NCI-H2081 (cell line): ENCODE measurements at regions not wholly inside any gene's neighbourhood (a gene's known extent, or its start where the extent isn't known, plus 50 kb on each side); places are given as distances from the start of the nearest gene placed in this dataset.

Experiments used
- DNase-seq, 2 experiments: peaks; one replicate each; lab custom pipeline; 2025; lab: John Stamatoyannopoulos, UW

DNA sequence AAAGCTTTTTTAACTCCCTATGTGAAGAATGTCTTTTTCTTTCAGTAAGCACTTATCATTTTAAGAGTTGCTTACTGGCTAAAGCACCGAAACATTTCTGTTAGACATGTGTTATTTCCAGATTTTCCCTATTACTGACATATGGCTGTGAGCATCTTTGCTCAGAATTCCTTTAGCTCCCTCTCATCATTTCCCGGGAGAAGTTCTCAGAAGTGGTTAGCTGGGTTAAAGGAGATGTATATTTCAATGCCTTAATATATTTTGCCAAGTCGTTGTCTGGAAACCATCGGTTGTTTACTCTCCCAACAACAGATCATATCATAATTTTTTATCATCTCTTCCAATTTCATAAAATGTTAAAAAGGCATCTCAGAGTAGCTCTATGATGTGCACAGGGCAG lies 396.5 kb downstream of the OCA2 start:
- DNase-seq: no peak

DNA sequence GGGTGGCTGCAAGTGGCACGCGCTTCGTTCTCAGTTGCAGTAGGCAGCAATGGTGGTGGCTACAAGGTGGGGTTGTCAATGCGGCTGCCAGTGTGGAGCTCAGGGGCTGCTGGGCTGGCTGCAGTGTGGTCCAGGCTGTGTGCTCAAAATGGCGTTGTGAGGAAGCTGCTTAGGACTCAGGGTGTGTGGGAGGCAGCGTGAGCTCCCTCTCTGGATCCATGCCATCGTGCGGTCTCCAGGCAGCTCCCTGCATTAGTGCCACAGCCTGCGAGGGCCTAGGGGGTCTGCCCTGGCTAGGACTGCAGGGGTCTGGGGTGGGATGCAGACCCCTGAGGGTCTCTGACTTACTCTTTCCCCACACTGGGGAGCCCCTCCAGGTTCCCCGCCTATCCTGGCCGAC lies 397.2 kb downstream of the OCA2 start:
- DNase-seq: no peak

GRCh38 chr15:27701014-27701413 lies 398.1 kb downstream of the OCA2 start:
- no peak for DNase-seq

DNA sequence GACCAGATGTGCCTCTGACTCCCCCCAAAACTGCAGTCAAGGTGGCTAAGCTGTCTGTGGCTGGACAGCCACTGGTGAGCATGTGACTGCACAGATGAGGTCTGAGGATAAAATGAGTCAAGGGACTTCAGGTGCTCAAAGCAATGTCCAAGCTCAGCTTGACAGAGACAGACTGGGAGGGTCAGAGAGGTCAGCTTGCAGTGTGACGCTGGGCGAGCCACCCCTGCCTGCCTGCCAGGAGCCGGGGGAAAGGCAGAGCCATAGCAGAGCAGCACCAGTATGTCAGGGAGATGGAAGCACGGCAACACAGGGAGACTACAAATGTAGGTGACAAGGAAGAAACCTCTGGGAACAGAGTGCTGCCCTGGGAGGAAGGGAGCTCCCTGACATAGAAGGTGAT lies 399.4 kb downstream of the OCA2 start:
- DNase-seq: no peak

GRCh38 chr15:27696530-27696929 lies 402.6 kb downstream of the OCA2 start:
- DNase-seq: no peak

DNA sequence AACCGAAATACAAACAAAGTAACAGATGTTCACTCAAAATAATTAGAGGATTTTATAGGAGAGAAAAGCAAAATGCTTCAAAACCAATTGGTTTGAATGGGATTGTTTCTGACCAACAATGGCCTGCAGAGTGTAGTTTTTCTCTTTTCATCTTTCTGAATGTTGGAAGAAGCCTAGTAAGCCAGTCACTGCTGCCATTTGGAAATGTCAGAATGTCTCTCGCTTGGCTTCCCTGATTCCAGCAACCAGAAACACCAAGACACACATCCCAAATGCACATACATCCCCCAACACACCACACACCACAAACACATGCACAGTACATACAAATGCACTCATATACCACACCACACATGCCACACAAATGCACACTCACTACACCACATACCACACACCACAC lies 403.4 kb downstream of the OCA2 start:
- DNase-seq: no peak

GRCh38 chr15:27694506-27695087 lies 404.5 kb downstream of the OCA2 start:
- no peak for DNase-seq

GRCh38 chr15:27693280-27693679 lies 405.8 kb downstream of the OCA2 start:
- no peak for DNase-seq

DNA sequence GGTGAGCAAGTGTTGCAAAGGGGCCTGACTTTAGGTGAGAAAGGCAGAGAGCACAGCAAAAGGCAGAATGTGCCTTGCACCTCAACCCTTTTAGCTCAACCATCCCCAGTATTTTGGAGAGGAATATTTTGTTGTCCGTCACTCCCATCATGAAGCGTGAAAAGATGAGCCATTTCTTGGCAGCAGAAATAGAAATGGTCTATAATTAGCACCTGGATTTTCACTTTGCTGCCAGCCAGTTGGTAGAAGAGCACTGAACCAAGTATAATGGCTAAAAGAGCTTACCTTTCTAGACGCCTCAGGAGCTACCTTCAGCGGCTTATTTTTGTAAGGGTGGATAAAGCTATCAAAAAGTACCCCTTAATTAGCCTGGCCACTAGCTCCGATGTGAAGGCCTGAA lies 406.7 kb downstream of the OCA2 start:
- DNase-seq: peak in 1 of 2 experiments; percentile 57

GRCh38 chr15:27690290-27690689 lies 408.8 kb downstream of the OCA2 start:
- no peak for DNase-seq

DNA sequence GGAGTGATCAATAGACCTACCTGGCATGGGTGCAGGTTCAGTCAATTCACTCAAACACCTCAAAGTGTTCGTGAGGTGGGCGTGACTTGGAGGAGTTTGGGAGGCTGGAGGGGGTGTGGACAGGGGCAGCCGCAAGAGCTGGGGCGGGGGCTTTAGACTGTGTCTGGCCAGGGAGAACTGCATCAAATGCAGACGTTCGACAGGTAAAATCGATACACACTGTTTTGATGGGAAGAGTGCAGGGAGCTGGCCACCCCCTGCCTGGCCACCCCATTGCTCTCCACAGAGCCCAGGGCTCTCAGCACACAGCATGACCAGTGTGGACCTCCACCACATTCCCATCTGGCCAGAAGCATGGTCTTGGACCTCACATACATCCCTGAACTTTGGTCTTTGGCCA lies 412.1 kb downstream of the OCA2 start:
- no peak for DNase-seq

- no peak for DNase-seq
Measured at GRCh38 chr15:27686369-27686768, 412.7 kb downstream of the OCA2 start.

DNA sequence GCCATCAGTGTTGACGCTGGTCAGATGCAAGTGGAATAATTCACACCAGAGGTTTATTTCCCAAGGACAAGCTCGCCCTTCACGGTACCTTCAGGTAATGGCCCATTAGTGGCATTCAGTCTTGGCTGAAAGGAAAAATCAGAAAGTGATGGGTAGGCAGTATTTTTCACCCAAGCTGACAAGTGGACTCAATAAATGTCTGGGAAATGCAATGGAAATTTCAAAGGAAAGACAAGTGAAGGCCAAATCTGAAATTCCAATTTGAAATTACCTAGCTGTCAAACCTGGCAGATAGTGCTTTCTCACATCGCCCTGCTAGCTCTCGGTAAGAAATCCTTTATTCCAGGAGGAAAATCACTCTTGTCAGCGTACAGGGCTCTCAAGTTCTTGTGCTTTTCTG lies 413.5 kb downstream of the OCA2 start:
- DNase-seq: no peak

DNA sequence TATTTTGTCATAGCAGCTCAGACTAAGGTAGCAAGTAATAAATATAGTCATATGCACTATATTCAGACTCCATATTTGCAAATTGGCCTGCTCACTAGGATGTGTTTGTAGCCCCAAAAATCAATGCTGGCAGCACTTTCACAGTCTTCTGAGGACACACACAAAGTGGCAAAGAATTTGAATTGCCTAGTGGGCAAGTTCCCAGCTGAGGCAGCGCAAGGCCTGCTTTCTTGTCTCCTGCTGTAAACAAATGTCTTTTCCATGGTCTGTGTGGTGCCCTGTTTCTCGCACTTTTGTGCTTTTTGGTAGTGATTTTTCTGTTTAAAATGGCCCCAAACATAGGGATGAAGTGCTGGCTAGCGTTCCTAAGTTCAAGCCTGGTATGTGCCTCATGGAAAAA lies 416.0 kb downstream of the OCA2 start:
- DNase-seq: no peak

- peak in 1 of 2 experiments; percentile 12 for DNase-seq
Measured at GRCh38 chr15:27681038-27681437, 418.1 kb downstream of the OCA2 start.

GRCh38 chr15:27679731-27680471 lies 419.2 kb downstream of the OCA2 start:
- DNase-seq: peak; percentile 90 to 97

GRCh38 chr15:27679203-27679602 lies 419.9 kb downstream of the OCA2 start:
- DNase-seq: no peak

GRCh38 chr15:27677951-27678350 lies 421.2 kb downstream of the OCA2 start:
- DNase-seq: no peak

- no peak for DNase-seq
Measured at GRCh38 chr15:27676647-27677046, 422.5 kb downstream of the OCA2 start.

DNA sequence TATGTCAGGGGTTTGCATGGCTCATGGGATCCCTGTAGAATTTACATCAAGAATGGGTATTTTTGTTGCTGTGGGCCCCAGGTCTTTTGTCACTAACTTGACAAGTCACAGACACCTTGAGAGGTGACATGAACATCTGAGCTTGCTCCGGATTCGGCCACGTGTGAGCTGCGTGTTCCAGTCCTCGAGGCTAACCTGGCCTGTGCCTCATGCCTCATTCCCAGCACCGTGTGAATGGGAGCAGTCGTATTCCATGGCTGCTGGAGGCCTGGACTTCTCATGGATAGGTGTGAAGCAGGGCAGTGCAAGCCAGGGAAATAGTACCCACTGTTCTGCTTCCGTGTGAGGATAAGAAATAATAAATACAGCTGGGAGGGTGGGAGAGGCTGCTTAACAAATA lies 423.5 kb downstream of the OCA2 start:
- no peak for DNase-seq

- DNase-seq: no peak
Measured at GRCh38 chr15:27674826-27675225, 424.3 kb downstream of the OCA2 start.

DNA sequence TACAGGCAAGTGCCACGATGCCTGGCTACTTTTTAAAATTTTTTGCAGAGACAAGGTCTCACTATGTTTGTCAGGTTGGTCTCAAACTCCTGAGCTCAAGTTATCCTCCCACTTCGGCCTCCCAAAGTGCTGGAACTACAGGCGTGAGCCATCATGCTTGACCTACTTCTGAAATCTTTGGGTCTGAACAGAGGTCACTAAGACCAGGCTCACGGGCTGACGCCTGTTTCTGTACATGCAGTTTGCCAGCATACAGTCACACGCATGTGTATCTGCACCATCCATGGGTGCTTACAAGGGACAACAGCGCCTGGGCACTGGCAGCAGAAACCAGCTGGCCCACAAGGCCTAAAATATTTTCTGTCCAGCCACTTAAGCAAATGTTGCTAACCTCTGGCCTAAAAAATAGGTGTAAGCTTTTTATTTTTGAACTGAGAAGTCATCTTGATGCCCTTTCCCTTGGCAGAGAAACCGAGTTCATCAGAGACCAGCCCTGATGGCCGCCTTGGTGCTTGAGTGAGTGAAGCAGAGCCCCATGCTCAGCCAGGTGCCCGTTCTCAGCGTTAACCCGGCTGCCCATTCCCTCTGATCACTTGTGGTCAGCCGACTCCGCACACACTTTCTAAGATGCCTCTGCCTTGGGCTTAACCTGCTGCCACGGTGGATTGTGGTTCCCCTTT lies 425.2 kb downstream of the OCA2 start:
- no peak for DNase-seq

- DNase-seq: no peak
Measured at GRCh38 chr15:27672537-27672936, 426.6 kb downstream of the OCA2 start.
